Mesendoderm (in vitro differentiated cells): ENCODE measurements at regions not wholly inside any gene's neighbourhood (a gene's known extent, or its start where the extent isn't known, plus 50 kb on each side); places are given as distances from the start of the nearest gene placed in this dataset.
A peak's percentile ranks its signal among the peaks of the same experiment; 100 is the strongest.

ENCODE experiments used
- DNase-seq: peaks from one replicate; pipeline ENCODE4 v3.0.0; 2013
- H2AK5ac ChIP-seq: 2 replicates; pipeline ENCODE4 v1.6.1; 2013; ENCODE audit warnings: low read length, inconsistent platforms
- H2BK120ac ChIP-seq: 2 replicates; pipeline ENCODE4 v1.6.1; 2013; ENCODE audit warnings: low read depth, mild to moderate bottlenecking, low read length, moderate library complexity, mixed read lengths
- H2BK15ac ChIP-seq: replicated peaks from 2 replicates; pipeline ENCODE4 v1.6.1; 2013; ENCODE audit warnings: low read depth, mild to moderate bottlenecking, moderate library complexity
- H2BK5ac ChIP-seq: 2 replicates; pipeline ENCODE4 v1.6.1; 2013; ENCODE audit warnings: low read length, inconsistent platforms
- H3K18ac ChIP-seq: 2 replicates; pipeline ENCODE4 v1.6.1; 2013; ENCODE audit warnings: mild to moderate bottlenecking, low read length, mixed read lengths
- H3K23ac ChIP-seq: one replicate; pipeline ENCODE4 v1.6.1; 2013; ENCODE audit warnings: low read length
- H3K27ac ChIP-seq: 2 replicates; pipeline ENCODE4 v1.5.1; 2013; ENCODE audit warnings: low read depth, mild to moderate bottlenecking, inconsistent platforms, low read length, moderate library complexity
- H3K27me3 ChIP-seq: 2 replicates; pipeline ENCODE4 v1.6.1; 2013; ENCODE audit warnings: low read length, control low read depth, mild to moderate bottlenecking, inconsistent platforms; ENCODE audit not compliant: insufficient read depth, poor library complexity
- H3K36me3 ChIP-seq: 2 replicates; pipeline ENCODE4 v1.6.1; 2013; ENCODE audit warnings: low read length, inconsistent platforms; ENCODE audit not compliant: control insufficient read depth, insufficient read depth
- H3K4ac ChIP-seq: one replicate; pipeline ENCODE4 v1.6.1; 2013; ENCODE audit warnings: low read depth, mild to moderate bottlenecking, low read length, moderate library complexity
- H3K4me1 ChIP-seq: 2 replicates; pipeline ENCODE4 v1.6.1; 2013; ENCODE audit warnings: low read depth, low read length, inconsistent platforms; ENCODE audit not compliant: control insufficient read depth
- H3K4me2 ChIP-seq: 2 replicates; pipeline ENCODE4 v1.6.1; 2013; ENCODE audit warnings: low read length
- H3K4me3 ChIP-seq: 2 replicates; pipeline ENCODE4 v1.5.1; 2013; ENCODE audit warnings: mild to moderate bottlenecking, low read length
- H3K56ac ChIP-seq: one replicate; pipeline ENCODE4 v1.6.1; 2013; ENCODE audit warnings: low read length
- H3K79me1 ChIP-seq: 2 replicates; pipeline ENCODE4 v1.6.1; 2013; ENCODE audit warnings: low read length, inconsistent platforms
- H3K79me2 ChIP-seq: 2 replicates; pipeline ENCODE4 v1.6.1; 2013; ENCODE audit warnings: mild to moderate bottlenecking, low read length; ENCODE audit not compliant: control insufficient read depth, insufficient read depth
- H3K9ac ChIP-seq: 2 replicates; pipeline ENCODE4 v1.6.1; 2013; ENCODE audit warnings: low read length, inconsistent platforms
- H4K5ac ChIP-seq: one replicate; pipeline ENCODE4 v1.6.1; 2013; ENCODE audit warnings: low read length
- H4K8ac ChIP-seq: one replicate; pipeline ENCODE4 v1.6.1; 2013; ENCODE audit warnings: low read depth, mild to moderate bottlenecking, control low read depth, low read length, moderate library complexity
- WGBS: extraction: QIAGEN DNeasy Blood & Tissue Kit; methylation state at CpG from one replicate; pipeline ENCODE4 v1.1.7; 2013; ENCODE audit warnings: low lambda C conversion rate, missing lambda C conversion rate; ENCODE audit not compliant: insufficient coverage; ENCODE audit errors: extremely low coverage; 5-methylcytosine and 5-hydroxymethylcytosine counted together

DNA sequence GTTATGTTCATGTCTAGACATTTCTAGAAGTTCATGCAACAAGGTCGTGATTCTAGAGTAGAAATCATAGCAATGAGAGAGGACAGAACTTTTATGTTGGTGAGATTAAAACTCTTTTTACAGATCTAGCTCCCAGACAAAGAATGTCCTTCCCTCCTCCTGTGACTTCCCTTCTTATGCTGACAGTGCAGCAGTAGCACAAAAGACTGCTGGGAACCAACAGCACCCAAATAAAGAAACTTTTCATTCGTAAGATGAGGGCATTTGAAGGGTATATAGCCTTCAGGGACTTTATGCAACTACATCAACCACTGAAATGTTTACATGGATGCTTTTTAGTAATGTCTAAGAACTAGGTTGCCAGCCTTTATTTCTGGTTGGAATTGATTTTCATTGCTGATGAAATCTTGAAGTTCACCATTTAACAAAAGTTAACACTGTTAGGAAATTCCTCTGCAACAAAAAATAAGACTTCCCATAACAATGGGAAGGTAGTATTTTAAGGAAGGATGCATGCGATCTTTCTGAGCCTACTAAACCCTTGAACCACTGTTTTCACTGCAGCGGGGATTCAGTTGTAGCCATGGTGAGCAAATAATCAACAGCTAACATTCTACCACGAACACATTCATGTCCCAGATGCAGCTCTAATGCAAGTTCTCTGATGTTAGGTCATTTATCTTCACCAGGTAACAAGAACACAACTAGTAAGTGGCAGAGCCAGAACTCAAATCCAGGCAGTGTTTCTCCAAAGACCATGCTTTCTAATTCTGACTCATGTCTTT, 672.8 kb downstream of the PTPRC start:
- Histone ChIP-seq H3K4me1 (no peaks in the 10 kb centered on the region), H3K18ac (no peak overlapping the region), H3K79me1 (no peaks in the 10 kb centered on the region), H3K27ac (no peak overlapping the region), H3K56ac (no peak overlapping the region), H3K23ac (no peak overlapping the region), H4K5ac (no peak overlapping the region), H2BK120ac (no peak overlapping the region), H3K4me3 (no peak overlapping the region), H4K8ac (no peak overlapping the region), H3K79me2 (no peaks in the 10 kb centered on the region), H2BK5ac (no peak overlapping the region), H2BK15ac (no peak overlapping the region), H3K27me3 (no peaks in the 10 kb centered on the region), H3K9ac (no peak overlapping the region), H3K36me3 (no peaks in the 10 kb centered on the region), H3K4me2 (no peak overlapping the region), H2AK5ac (no peak overlapping the region), H3K4ac (no peak overlapping the region)
- peak; percentile 32 for DNase-seq
- no CpG with 5 or more reads among the region's 5 CpGs for WGBS

DNA sequence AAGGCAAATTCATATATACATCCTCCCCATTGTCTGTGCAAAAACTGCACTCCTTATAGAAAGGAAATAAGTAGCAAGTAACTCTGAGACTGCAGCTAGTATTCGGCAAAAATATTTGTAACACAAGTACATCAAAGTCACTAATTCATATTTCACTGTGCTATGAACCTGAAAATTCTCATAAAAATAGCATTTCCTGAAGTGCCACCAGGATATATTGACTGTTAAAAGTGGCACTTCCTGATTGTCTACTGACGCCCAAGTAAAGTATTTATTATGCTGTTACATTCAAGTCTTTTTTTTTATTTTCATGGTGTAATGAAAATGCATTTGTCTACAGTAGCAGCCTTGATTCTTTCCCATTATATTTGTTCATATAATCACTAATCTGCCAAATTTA, 673.8 kb downstream of the PTPRC start:
- Histone ChIP-seq H3K23ac (no peak overlapping the region), H3K9ac (no peak overlapping the region), H3K27ac (no peak overlapping the region)

DNA sequence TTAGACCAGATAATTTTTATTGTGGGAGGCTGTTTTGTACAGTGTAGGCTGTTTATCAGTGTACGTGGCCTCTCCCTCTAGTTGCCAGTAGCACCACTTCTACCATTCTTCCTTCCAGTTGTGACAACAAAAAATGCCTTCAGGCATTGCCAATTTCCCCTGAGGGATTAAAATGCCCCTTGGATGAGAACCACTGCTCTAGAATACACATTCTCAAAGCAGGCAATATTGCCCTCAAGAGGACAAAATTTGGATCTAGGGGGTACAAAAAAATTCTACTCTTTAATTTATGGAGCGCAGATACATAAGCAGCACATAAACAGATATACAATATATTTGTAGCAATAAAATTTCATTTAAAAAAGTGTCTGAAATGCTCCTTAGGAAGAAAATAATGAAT, 674.6 kb downstream of the PTPRC start:
- H3K18ac ChIP-seq, result no peak overlapping the region
- WGBS, result no CpG with 5 or more reads among the region's 2 CpGs

More for the DNA sequence above, 673.8 kb downstream of the PTPRC start:
- Histone ChIP-seq H3K4ac (no peak overlapping the region), H3K27me3 (no peaks in the 10 kb centered on the region), H2BK5ac (no peak overlapping the region), H2AK5ac (no peak overlapping the region), H3K79me2 (no peaks in the 10 kb centered on the region), H3K4me3 (no peak overlapping the region), H3K4me2 (no peak overlapping the region), H3K18ac (no peak overlapping the region), H3K36me3 (no peaks in the 10 kb centered on the region), H3K4me1 (no peaks in the 10 kb centered on the region), H3K79me1 (no peaks in the 10 kb centered on the region), H4K5ac (no peak overlapping the region), H3K56ac (no peak overlapping the region), H2BK120ac (no peak overlapping the region), H2BK15ac (no peak overlapping the region), H4K8ac (no peak overlapping the region)
- WGBS, result no CpG with 5 or more reads among the region's 2 CpGs
- DNase-seq, result no peak

DNA sequence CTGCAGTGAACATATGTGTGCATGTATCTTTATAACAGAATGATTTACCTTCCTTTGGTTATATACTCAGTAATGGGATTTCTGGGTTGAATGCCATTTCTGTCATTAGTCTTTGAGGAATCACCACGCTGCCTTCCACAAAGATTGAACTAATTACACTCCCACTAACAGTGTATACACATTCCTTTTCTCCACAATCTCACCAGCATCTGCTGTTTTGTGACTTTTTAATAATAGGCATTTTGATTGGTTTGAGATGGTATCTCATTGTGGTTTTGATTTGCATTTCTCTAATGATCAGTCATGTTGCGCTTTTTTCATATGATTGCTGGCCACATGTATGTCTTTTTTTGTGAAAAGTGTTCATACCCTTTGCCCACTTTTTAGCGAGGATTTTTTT, 680.5 kb downstream of the PTPRC start:
- no peak overlapping the region for H2BK120ac ChIP-seq
- H3K18ac ChIP-seq, result no peak overlapping the region
- no peak overlapping the region for H3K4me3 ChIP-seq
- no peaks in the 10 kb centered on the region for H3K79me1 ChIP-seq
- no peak overlapping the region for H4K5ac ChIP-seq
- H3K4me1 ChIP-seq, result no peaks in the 10 kb centered on the region
- no CpG with 5 or more reads among the region's 3 CpGs for WGBS
- H2AK5ac ChIP-seq, result no peak overlapping the region
- H2BK5ac ChIP-seq, result no peak overlapping the region
- no peak overlapping the region for H3K23ac ChIP-seq
- H3K79me2 ChIP-seq, result no peaks in the 10 kb centered on the region
- no peak for DNase-seq
- no peak overlapping the region for H3K9ac ChIP-seq
- H3K27me3 ChIP-seq, result no peaks in the 10 kb centered on the region
- no peak overlapping the region for H2BK15ac ChIP-seq
- H4K8ac ChIP-seq, result no peak overlapping the region
- no peak overlapping the region for H3K4ac ChIP-seq
- no peak overlapping the region for H3K27ac ChIP-seq
- no peaks in the 10 kb centered on the region for H3K36me3 ChIP-seq
- no peak overlapping the region for H3K56ac ChIP-seq
- H3K4me2 ChIP-seq, result no peak overlapping the region

More for the DNA sequence above, 674.6 kb downstream of the PTPRC start:
- no peaks in the 10 kb centered on the region for H3K4me1 ChIP-seq
- no peak overlapping the region for H3K9ac ChIP-seq
- H2BK5ac ChIP-seq, result no peak overlapping the region
- no peaks in the 10 kb centered on the region for H3K36me3 ChIP-seq
- H3K27ac ChIP-seq, result no peak overlapping the region
- H3K4me3 ChIP-seq, result no peak overlapping the region
- no peak overlapping the region for H3K4me2 ChIP-seq
- no peaks in the 10 kb centered on the region for H3K27me3 ChIP-seq
- H2BK120ac ChIP-seq, result no peak overlapping the region
- no peak overlapping the region for H4K5ac ChIP-seq
- H2BK15ac ChIP-seq, result no peak overlapping the region
- no peak overlapping the region for H3K4ac ChIP-seq
- H3K79me2 ChIP-seq, result no peaks in the 10 kb centered on the region
- no peaks in the 10 kb centered on the region for H3K79me1 ChIP-seq
- DNase-seq, result peak; percentile 33
- H3K23ac ChIP-seq, result no peak overlapping the region
- H4K8ac ChIP-seq, result no peak overlapping the region
- H3K56ac ChIP-seq, result no peak overlapping the region
- no peak overlapping the region for H2AK5ac ChIP-seq

DNA sequence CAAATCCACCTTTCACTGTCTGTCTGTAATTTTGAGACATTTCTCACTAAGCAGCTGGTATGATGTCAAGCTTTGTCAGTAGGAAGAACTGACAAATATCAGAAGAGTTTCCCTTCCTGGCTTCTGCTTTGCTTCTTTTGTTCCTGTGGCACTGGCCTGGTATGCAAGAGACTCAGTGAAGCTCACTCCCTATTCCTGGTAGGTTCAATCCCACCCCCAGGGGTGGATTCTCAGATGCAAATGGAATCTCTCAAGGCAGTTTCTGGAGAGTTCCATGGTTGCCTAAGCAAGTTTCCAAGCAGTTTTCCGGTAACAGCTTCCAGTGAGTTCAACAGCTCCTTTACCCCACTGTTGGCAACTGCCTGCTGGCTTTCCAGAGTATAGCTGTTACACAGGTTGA, 683.4 kb downstream of the PTPRC start:
- Histone ChIP-seq H3K23ac (no peak overlapping the region), H3K79me2 (no peaks in the 10 kb centered on the region), H3K27ac (no peak overlapping the region), H2AK5ac (no peak overlapping the region), H3K79me1 (no peaks in the 10 kb centered on the region), H2BK120ac (no peak overlapping the region), H3K36me3 (no peaks in the 10 kb centered on the region), H3K4me3 (no peak overlapping the region), H4K5ac (no peak overlapping the region), H3K18ac (no peak overlapping the region), H3K4ac (no peak overlapping the region), H3K27me3 (no peaks in the 10 kb centered on the region), H3K4me1 (no peaks in the 10 kb centered on the region), H2BK5ac (no peak overlapping the region), H3K9ac (no peak overlapping the region), H4K8ac (no peak overlapping the region), H2BK15ac (no peak overlapping the region), H3K56ac (no peak overlapping the region), H3K4me2 (no peak overlapping the region)
- peak; percentile 34 for DNase-seq
- no CpG with 5 or more reads among the region's 1 CpG for WGBS

DNA sequence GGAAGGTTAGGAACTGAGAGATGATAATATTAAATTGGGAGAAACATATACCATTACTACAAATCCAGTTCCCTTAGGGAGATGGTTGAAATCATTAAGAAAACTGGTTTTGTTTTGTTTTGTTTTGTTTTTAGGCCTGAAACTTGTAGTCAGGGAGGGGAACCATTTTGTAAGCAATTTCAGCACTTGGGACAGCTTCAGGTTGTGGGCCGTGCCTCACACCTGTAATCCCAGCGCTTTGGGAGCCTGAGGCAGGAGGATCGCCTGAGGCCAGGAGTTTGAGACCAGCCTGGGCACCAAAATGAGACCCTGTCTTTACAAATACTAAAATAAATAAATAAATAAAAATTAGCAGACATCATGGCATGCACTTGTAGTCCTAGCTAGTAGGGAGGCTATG, 694.3 kb upstream of the NR5A2 start:
- Histone ChIP-seq H3K4me3 (no peak overlapping the region), H4K5ac (no peak overlapping the region), H3K9ac (no peak overlapping the region), H3K56ac (no peak overlapping the region), H3K23ac (no peak overlapping the region), H3K4ac (no peak overlapping the region), H3K4me1 (no peaks in the 10 kb centered on the region), H2AK5ac (no peak overlapping the region), H2BK120ac (no peak overlapping the region), H3K4me2 (no peak overlapping the region), H3K27me3 (no peaks in the 10 kb centered on the region), H3K79me1 (no peaks in the 10 kb centered on the region), H4K8ac (no peak overlapping the region), H3K27ac (no peak overlapping the region), H3K79me2 (no peaks in the 10 kb centered on the region), H3K36me3 (no peaks in the 10 kb centered on the region), H2BK5ac (no peak overlapping the region), H2BK15ac (no peak overlapping the region), H3K18ac (no peak overlapping the region)
- no peak for DNase-seq
- no CpG with 5 or more reads among the region's 3 CpGs for WGBS
